ENCODE measurements at regions not wholly inside any gene's neighbourhood (a gene's known extent, or its start where the extent isn't known, plus 50 kb on each side); places are given as distances from the start of the nearest gene placed in this dataset.
"Not testable (repeated sequence)": the region's sequence is repeated elsewhere in the genome, so short reads cannot be mapped to it uniquely, and the experiment has no call there.

- DNase-seq: no peak
These were observed 190.8 kb downstream of the ADRA2A start for GRCh38 chr10:111267673-111268072.

GRCh38 chr10:111273235-111273634 is 196.4 kb downstream of the ADRA2A start:
- DNase-seq: no peak

- DNase-seq: peak; percentile 6
These were observed 196.8 kb downstream of the ADRA2A start for GRCh38 chr10:111273635-111274034.

GRCh38 chr10:111275091-111275490 is 198.3 kb downstream of the ADRA2A start:
- no peak for DNase-seq

GRCh38 chr10:111277661-111278060 is 200.8 kb downstream of the ADRA2A start:
- no peak for DNase-seq

GRCh38 chr10:111278266-111278665 is 201.4 kb downstream of the ADRA2A start:
- no peak for DNase-seq

GRCh38 chr10:111281516-111281915 is 204.7 kb downstream of the ADRA2A start:
- no peak for DNase-seq

- no peak for DNase-seq
These were observed 212.6 kb downstream of the ADRA2A start for GRCh38 chr10:111289461-111289860.

- no peak for DNase-seq
These were observed 213.8 kb downstream of the ADRA2A start for GRCh38 chr10:111290649-111291048.

- DNase-seq: no peak
These were observed 219.0 kb downstream of the ADRA2A start for GRCh38 chr10:111295788-111296187.

- no peak for DNase-seq
These were observed 220.6 kb downstream of the ADRA2A start for GRCh38 chr10:111297351-111297848.

GRCh38 chr10:111298031-111298430 is 221.2 kb downstream of the ADRA2A start:
- no peak for DNase-seq

- DNase-seq: no peak
These were observed 222.2 kb downstream of the ADRA2A start for GRCh38 chr10:111299037-111299436.

GRCh38 chr10:111303887-111304286 is 227.1 kb downstream of the ADRA2A start:
- no peak for DNase-seq

- DNase-seq: no peak
These were observed 239.9 kb downstream of the ADRA2A start for GRCh38 chr10:111316722-111317212.

GRCh38 chr10:111319866-111320265 is 243.0 kb downstream of the ADRA2A start:
- no peak for DNase-seq

GRCh38 chr10:111323389-111323966 is 246.6 kb downstream of the ADRA2A start:
- no peak for DNase-seq

- not testable (repeated sequence) for DNase-seq
These were observed 255.3 kb downstream of the ADRA2A start for GRCh38 chr10:111332174-111332573.

GRCh38 chr10:111335826-111336225 is 259.0 kb downstream of the ADRA2A start:
- DNase-seq: no peak

GRCh38 chr10:111338035-111338434 is 261.2 kb downstream of the ADRA2A start:
- DNase-seq: no peak

GRCh38 chr10:111338805-111339204 is 262.0 kb downstream of the ADRA2A start:
- DNase-seq: no peak

- DNase-seq: no peak
These were observed 268.0 kb downstream of the ADRA2A start for GRCh38 chr10:111344804-111345203.

GRCh38 chr10:111347386-111348013 is 270.7 kb downstream of the ADRA2A start:
- peak; percentile 2 for DNase-seq

- DNase-seq: no peak
These were observed 271.2 kb downstream of the ADRA2A start for GRCh38 chr10:111348076-111348475.

- no peak for DNase-seq
These were observed 278.0 kb downstream of the ADRA2A start for GRCh38 chr10:111354859-111355258.
